ENCODE measurements at regions not wholly inside any gene's neighbourhood (a gene's known extent, or its start where the extent isn't known, plus 50 kb on each side); places are given as distances from the start of the nearest gene placed in this dataset.
A peak's percentile ranks its signal among the peaks of the same experiment; 100 is the strongest.

- DNase-seq = peak in 2 of 3 donors; percentile 28 to 63
- no peak for ATAC-seq (ENCODE audit: insufficient read depth, low FRiP score)
- Histone ChIP-seq H3K4me1 (ENCODE audit: control insufficient read depth in 5 of 5, insufficient read depth in 5 of 5, low read length in 5 of 5) (peaks cover 0 to 14% (median 0%) of the 10 kb centered on the region in 5 donors), H3K9me3 (ENCODE audit: control insufficient read depth in 4 of 4, insufficient read depth in 3 of 4, low read length in 3 of 4) (peaks cover 0 to 3% (median 2%) of the 10 kb centered on the region in 4 donors), H3K9ac (ENCODE audit: insufficient read depth in 1 of 2, low read length in 2 of 2) (no peak overlapping the region), H3K36me3 (ENCODE audit: control insufficient read depth in 4 of 4, insufficient read depth in 4 of 4, low read length in 4 of 4) (no peaks in the 10 kb centered on the region), H3K27me3 (ENCODE audit: control insufficient read depth in 3 of 3, insufficient read depth in 3 of 3, low read length in 2 of 3) (no peaks in the 10 kb centered on the region), H3K4me3 (no peak overlapping the region), H3K27ac (ENCODE audit: low read depth in 1 of 2, low read length in 1 of 2) (no peak overlapping the region)
- WGBS, 2 donors = 84 to 86% methylated on average over 2 of the region's 2 CpGs
- TF ChIP-seq CTCF (IDR thresholded peaks at IDR 0.05; ENCODE audit: control extremely low read depth, extremely low read depth) = no peak
These were observed 332.5 kb upstream of the TNP1 start for GRCh38 chr2:217192366-217192765.

GRCh38 chr2:217189747-217190146 is 329.9 kb upstream of the TNP1 start:
- TF ChIP-seq CTCF (IDR thresholded peaks at IDR 0.05; ENCODE audit: control extremely low read depth, extremely low read depth) = no peak
- Histone ChIP-seq H3K27me3 (ENCODE audit: control insufficient read depth in 3 of 3, insufficient read depth in 3 of 3, low read length in 2 of 3) (no peaks in the 10 kb centered on the region), H3K4me3 (no peak overlapping the region), H3K27ac (ENCODE audit: low read depth in 1 of 2, low read length in 1 of 2) (no peak overlapping the region), H3K9me3 (ENCODE audit: control insufficient read depth in 4 of 4, insufficient read depth in 3 of 4, low read length in 3 of 4) (peaks cover 0 to 2% (median 0%) of the 10 kb centered on the region in 4 donors), H3K36me3 (ENCODE audit: control insufficient read depth in 4 of 4, insufficient read depth in 4 of 4, low read length in 4 of 4) (no peaks in the 10 kb centered on the region), H3K4me1 (ENCODE audit: control insufficient read depth in 5 of 5, insufficient read depth in 5 of 5, low read length in 5 of 5) (peaks cover 0 to 14% (median 0%) of the 10 kb centered on the region in 5 donors), H3K9ac (ENCODE audit: insufficient read depth in 1 of 2, low read length in 2 of 2) (no peak overlapping the region)
- 93 to 96% methylated on average over 2 of the region's 2 CpGs for WGBS, 2 donors
- no peak for ATAC-seq (ENCODE audit: insufficient read depth, low FRiP score)
- DNase-seq = no peak

- ATAC-seq (ENCODE audit: insufficient read depth, low FRiP score) (no peak), DNase-seq (no peak)
- Histone ChIP-seq H3K9ac (ENCODE audit: insufficient read depth in 1 of 2, low read length in 2 of 2) (no peak overlapping the region), H3K4me3 (no peak overlapping the region), H3K36me3 (ENCODE audit: control insufficient read depth in 4 of 4, insufficient read depth in 4 of 4, low read length in 4 of 4) (no peaks in the 10 kb centered on the region), H3K27me3 (ENCODE audit: control insufficient read depth in 3 of 3, insufficient read depth in 3 of 3, low read length in 2 of 3) (no peaks in the 10 kb centered on the region), H3K27ac (ENCODE audit: low read depth in 1 of 2, low read length in 1 of 2) (no peak overlapping the region), H3K4me1 (ENCODE audit: control insufficient read depth in 5 of 5, insufficient read depth in 5 of 5, low read length in 5 of 5) (peaks cover 0 to 14% (median 0%) of the 10 kb centered on the region in 5 donors), H3K9me3 (ENCODE audit: control insufficient read depth in 4 of 4, insufficient read depth in 3 of 4, low read length in 3 of 4) (peaks cover 0 to 2% (median 0%) of the 10 kb centered on the region in 4 donors)
- WGBS, 2 donors = 94 to 97% methylated on average over 6 of the region's 6 CpGs
- TF ChIP-seq CTCF (IDR thresholded peaks at IDR 0.05; ENCODE audit: control extremely low read depth, extremely low read depth) = no peak
These were observed 329.3 kb upstream of the TNP1 start for GRCh38 chr2:217189131-217189530.

GRCh38 chr2:217186668-217187159 is 326.9 kb upstream of the TNP1 start:
- Histone ChIP-seq H3K36me3 (ENCODE audit: control insufficient read depth in 4 of 4, insufficient read depth in 4 of 4, low read length in 4 of 4) (no peaks in the 10 kb centered on the region), H3K4me1 (ENCODE audit: control insufficient read depth in 5 of 5, insufficient read depth in 5 of 5, low read length in 5 of 5) (no peaks in the 10 kb centered on the region), H3K9me3 (ENCODE audit: control insufficient read depth in 4 of 4, insufficient read depth in 3 of 4, low read length in 3 of 4) (peaks cover 0 to 2% (median 0%) of the 10 kb centered on the region in 4 donors), H3K27ac (ENCODE audit: low read depth in 1 of 2, low read length in 1 of 2) (no peak overlapping the region), H3K27me3 (ENCODE audit: control insufficient read depth in 3 of 3, insufficient read depth in 3 of 3, low read length in 2 of 3) (no peaks in the 10 kb centered on the region), H3K9ac (ENCODE audit: insufficient read depth in 1 of 2, low read length in 2 of 2) (no peak overlapping the region), H3K4me3 (no peak overlapping the region)
- ATAC-seq (ENCODE audit: insufficient read depth, low FRiP score) (no peak), DNase-seq (no peak)
- no peak for TF ChIP-seq CTCF (IDR thresholded peaks at IDR 0.05; ENCODE audit: control extremely low read depth, extremely low read depth)
- 78 to 86% methylated on average over 3 of the region's 3 CpGs for WGBS, 2 donors
